ENCODE measurements at regions not wholly inside any gene's neighbourhood (a gene's known extent, or its start where the extent isn't known, plus 50 kb on each side); places are given as distances from the start of the nearest gene placed in this dataset.

- TF ChIP-seq CTCF (IDR thresholded peaks at IDR 0.05; ENCODE audit: low read length), result no peak
- no peak for TF ChIP-seq EZH2phosphoT487 (IDR thresholded peaks at IDR 0.05; ENCODE audit: low read length)
- no peak for TF ChIP-seq EZH2 (optimal IDR thresholded peaks at IDR 0.05; ENCODE audit: low read depth, low read length)
Measured at GRCh38 chr1:187622545-187622944, 793.8 kb downstream of the PLA2G4A start.

Data from MM.1S (cell line).